GM12873 (cell line): ENCODE measurements at regions not wholly inside any gene's neighbourhood (a gene's known extent, or its start where the extent isn't known, plus 50 kb on each side); places are given as distances from the start of the nearest gene placed in this dataset.

ENCODE experiments used
- TF ChIP-seq, protein P1 (sequence below): IDR thresholded peaks from 2 replicates; pipeline ENCODE4 v1.5.1; 2012; ENCODE audit warnings: low read depth, mild to moderate bottlenecking, moderate library complexity, low read length, control low read depth; ENCODE audit not compliant: insufficient read depth; ENCODE audit errors: missing control alignments

DNA sequence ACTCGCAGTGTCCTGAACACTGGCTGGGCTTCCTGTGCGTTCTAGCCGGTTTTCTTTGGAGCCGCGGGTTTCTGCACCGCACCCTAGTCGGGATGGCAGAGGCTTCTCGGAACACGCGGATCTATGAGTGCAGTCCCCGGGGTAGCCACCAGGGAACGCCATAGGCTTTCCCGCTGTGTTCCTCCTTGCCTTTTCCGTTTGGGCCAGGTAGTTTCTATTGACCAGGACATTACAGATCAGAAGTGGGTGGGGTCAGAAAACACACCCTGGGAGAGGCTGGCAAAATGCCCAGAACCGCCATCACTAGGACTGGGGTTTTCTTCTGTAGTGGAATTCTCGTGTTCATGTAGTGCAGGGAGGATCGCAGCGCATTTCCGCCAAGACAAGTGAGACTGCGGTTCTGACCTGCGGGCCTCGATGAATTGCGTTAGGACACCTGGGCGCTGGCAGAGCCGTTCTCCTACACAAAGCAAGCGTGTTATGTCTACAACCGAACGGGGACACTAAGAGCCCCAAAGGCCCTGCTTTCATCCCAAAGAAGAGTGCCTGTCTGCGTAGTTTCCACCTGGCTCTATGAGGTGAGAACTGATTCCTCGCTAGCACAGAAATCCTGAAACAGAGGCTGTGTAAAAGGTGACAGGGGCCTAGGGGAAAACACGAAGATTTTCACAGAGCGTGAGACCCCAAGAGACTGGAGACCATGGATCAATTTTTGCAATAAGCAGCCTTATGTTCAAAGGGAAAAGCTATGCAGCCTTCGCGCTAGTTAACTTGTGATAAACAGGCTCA is 121.5 kb downstream of the PPIAL4G start:
- TF ChIP-seq, protein P1, sequence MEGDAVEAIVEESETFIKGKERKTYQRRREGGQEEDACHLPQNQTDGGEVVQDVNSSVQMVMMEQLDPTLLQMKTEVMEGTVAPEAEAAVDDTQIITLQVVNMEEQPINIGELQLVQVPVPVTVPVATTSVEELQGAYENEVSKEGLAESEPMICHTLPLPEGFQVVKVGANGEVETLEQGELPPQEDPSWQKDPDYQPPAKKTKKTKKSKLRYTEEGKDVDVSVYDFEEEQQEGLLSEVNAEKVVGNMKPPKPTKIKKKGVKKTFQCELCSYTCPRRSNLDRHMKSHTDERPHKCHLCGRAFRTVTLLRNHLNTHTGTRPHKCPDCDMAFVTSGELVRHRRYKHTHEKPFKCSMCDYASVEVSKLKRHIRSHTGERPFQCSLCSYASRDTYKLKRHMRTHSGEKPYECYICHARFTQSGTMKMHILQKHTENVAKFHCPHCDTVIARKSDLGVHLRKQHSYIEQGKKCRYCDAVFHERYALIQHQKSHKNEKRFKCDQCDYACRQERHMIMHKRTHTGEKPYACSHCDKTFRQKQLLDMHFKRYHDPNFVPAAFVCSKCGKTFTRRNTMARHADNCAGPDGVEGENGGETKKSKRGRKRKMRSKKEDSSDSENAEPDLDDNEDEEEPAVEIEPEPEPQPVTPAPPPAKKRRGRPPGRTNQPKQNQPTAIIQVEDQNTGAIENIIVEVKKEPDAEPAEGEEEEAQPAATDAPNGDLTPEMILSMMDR, result peak; percentile 57

DNA sequence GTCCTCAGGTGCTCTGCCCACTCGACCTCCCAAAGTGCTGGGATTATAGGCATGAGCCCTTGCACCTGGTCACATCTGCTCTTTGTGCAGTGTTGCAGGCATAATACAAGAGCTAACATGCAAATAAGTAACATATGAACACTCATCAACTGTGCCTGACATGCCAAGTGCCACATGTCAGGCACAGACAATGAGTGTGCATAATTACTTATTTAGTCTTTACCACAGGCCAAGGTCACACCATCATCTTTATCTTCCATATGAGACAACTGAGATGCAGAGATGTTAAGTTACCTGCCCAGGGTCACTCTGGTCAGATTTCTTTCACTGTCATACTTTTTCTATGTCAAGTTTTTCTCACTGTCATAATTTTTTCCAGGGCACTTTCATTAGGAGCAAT is 126.1 kb downstream of the PPIAL4G start:
- TF ChIP-seq, protein P1, result no peak

DNA sequence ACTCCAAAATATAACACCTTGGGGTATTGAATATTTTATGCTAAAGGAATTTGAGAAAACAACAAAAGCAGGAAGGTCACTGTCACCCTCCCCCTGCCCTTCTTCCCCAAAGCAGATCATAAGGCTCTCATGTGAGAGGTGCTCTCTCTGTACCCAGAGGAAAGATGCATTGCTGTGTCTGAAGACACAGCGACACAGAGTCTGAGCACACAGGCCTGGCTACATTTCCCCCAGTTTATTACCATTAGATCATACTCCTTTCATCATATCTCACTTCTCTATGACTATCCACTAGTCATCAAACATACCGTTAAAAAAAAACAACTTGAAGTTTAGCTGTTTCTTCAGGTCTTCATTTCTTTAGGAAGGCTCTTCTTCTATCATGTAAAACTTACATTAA is 127.1 kb downstream of the PPIAL4G start:
- TF ChIP-seq, protein P1, result no peak

DNA sequence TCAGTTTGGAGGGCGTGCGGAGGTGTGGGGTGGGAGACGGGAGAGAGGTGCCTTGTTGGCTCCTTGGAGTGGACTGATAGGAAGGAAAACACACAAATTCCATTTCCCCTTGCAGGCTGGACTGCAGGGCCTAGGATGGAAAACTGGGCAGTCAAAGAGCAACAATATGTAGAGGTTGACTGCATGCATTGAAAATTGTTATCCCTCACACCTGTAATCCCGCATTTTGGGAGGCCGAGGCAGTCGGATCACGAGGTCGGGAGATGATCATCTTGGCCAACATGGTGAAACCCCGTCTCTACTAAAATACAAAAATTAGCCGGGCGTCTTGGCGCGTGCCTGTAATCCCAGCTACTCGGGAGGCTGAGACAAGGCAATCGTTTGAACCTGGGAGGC is 128.2 kb downstream of the PPIAL4G start:
- TF ChIP-seq, protein P1, result no peak

DNA sequence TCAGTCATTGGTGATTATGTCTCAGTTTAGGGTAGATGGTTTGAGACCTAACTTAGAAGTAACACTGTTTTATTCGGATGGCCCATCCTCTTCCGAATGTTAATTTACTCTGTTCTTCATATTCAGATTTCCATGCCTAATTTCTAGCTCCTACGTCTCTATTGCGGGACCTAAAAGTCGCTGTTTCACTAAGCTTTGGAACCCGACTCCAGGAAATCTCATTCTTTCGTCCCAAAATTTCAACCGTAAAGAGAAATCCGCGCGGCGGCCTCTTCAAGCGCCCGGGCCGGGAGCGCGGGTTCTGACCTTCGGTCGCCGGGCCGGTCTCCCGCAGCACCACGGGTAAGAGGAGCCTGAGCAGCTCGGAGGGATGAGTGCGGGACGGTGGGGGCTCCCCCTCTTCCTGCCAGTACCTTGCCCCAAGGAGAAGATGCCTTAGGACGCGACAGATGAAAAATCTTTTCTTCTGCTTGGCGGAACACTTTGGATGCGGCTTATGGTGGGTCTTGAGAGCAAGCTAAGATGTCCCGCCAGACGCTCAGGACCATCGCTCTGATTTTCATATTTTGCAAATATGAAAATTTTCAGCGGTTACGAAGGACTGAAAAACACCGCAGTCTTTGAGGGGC is 128.7 kb downstream of the PPIAL4G start:
- TF ChIP-seq, protein P1, result no peak

DNA sequence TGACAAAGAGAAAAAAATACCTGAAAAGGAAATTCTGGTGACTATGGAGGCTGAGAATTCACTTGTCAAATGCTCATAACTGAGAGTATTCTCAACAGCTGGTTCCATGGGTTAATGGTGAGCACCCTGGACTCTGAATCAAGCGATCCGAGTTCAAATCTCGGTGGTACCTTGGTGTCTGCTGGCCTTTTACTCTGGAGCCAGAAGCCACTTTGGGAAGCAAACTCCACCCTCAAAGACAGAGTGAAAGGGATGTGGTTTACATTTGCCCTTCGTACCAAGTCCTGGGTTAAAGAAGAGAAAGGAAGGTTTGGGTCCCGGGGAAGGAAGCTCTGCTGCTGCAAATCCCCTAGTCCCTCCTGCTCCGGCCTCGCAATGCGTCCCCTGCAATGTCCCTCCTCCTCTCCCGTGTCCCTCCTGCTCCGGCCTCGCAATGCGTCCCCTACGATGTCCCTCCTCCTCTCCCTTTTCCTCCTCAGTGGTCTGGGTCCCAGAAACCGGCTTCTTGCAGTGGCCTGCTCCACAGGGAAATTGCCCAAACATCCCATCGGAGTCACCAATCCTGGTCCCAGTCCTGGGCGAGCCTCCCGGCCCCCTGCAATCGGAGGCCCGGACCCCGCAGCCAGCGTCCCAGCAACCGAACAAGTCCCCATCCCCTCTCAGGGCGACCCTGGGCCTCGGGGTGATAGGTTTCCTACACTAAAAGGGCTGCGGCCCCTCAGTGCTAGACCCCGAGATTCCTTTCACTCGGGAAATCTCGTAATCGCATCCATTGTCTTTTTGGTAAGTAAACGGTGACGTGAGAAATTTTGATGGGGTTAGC is 129.4 kb downstream of the PPIAL4G start:
- TF ChIP-seq, protein P1, result no peak
